HFF-Myc (cell line): ENCODE measurements at regions not wholly inside any gene's neighbourhood (a gene's known extent, or its start where the extent isn't known, plus 50 kb on each side); places are given as distances from the start of the nearest gene placed in this dataset.

ENCODE experiments used
- DNase-seq: peaks from one replicate; pipeline ENCODE4 v3.0.0-alpha.2; 2011; ENCODE audit warnings: low read depth; ENCODE audit errors: extremely low read depth
- H3K4me3 ChIP-seq: replicated peaks from 2 replicates; pipeline ENCODE4 v1.5.1; 2011; ENCODE audit warnings: low read depth, mild to moderate bottlenecking, control low read depth, low read length
- TF ChIP-seq, protein P1 (sequence below): IDR thresholded peaks from 2 replicates; pipeline ENCODE4 v1.5.1; 2012; ENCODE audit warnings: mild to moderate bottlenecking, low read depth, low read length, control low read depth; ENCODE audit errors: missing control alignments

DNA sequence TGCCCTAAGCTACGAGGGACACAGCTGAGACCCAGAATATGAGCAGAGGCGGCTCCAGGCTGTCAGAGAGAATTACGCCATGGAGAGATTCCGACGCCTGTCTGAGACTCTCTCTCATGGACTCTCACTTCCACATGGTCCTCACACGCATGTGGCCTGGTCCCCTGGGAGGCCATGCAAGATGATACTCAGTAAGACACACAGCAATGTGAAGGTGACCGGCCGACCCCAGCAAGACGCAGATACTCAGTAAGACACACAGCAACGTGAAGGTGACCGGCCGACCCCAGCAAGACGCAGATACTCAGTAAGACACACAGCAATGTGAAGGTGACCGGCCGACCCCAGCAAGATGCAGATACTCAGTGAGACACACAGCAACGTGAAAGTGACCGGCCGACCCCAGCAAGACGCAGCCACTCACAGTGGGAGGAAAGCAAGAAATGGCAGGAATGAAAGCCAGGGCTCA lies 400.8 kb upstream of the MYT1L start:
- no peak for DNase-seq
- no peak overlapping the region for H3K4me3 ChIP-seq
- TF ChIP-seq, protein P1, sequence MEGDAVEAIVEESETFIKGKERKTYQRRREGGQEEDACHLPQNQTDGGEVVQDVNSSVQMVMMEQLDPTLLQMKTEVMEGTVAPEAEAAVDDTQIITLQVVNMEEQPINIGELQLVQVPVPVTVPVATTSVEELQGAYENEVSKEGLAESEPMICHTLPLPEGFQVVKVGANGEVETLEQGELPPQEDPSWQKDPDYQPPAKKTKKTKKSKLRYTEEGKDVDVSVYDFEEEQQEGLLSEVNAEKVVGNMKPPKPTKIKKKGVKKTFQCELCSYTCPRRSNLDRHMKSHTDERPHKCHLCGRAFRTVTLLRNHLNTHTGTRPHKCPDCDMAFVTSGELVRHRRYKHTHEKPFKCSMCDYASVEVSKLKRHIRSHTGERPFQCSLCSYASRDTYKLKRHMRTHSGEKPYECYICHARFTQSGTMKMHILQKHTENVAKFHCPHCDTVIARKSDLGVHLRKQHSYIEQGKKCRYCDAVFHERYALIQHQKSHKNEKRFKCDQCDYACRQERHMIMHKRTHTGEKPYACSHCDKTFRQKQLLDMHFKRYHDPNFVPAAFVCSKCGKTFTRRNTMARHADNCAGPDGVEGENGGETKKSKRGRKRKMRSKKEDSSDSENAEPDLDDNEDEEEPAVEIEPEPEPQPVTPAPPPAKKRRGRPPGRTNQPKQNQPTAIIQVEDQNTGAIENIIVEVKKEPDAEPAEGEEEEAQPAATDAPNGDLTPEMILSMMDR: no peak

DNA sequence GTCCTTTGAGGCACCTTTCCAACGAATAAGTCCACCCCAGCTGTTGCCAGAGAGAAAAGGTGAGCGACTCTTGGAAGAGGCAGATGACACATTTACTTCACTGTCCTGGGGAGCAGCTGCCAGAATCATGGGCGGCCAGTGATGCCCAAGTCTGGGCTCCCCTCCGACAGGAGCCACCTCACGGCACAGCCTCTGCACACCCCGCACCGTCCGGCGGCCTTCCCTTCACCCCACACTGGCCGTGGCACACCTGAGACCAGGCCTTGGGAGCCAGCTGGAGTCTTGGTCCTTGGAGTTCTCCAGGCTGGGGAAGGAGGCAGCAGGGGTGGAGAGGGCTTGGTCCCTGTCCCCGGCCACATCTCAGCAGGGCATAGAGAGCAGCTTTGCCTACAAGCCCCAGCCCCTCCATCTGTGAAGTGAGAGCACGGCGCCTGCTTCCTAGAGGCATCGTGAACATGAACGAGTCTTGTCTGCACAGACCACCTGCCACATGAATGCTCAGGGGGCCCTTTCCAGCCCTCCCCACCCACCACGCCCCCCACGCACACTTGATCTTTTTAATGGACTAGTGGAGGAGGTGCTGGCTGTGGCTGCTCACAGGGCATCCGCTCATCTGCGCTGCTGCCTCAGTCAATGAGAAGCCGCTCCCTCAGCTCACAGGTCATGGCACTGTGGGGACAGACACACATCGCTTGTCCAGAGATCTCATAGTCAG lies 400.2 kb upstream of the MYT1L start:
- no peak for DNase-seq
- TF ChIP-seq, protein P1: no peak
- no peak overlapping the region for H3K4me3 ChIP-seq

DNA sequence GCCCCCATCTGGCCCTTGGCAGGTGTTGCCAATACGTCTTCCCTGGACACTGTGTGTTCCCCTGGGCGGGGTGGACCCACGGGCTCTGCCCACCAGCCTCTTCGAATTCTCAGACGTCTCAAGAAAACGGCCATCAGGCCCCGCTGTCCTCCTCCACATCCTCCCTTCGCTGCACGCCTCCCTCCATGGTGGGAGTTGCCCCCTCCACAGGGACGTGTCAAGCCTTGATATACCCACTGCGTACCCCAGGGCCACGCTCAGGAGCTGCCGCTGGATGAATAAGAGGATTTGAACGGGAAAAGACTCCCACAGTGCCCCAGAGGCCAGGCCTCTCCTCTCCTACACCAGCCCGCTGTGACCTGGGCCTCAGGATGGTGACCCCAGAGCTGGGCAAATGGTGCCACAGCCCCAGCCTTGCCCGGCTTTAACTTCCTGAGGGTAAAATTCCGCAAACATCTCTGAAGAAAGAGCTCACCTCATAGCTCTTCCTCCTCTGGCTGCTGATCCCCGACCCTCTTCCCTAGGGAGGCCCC lies 399.3 kb upstream of the MYT1L start:
- no peak overlapping the region for H3K4me3 ChIP-seq
- TF ChIP-seq, protein P1: no peak
- DNase-seq: no peak

DNA sequence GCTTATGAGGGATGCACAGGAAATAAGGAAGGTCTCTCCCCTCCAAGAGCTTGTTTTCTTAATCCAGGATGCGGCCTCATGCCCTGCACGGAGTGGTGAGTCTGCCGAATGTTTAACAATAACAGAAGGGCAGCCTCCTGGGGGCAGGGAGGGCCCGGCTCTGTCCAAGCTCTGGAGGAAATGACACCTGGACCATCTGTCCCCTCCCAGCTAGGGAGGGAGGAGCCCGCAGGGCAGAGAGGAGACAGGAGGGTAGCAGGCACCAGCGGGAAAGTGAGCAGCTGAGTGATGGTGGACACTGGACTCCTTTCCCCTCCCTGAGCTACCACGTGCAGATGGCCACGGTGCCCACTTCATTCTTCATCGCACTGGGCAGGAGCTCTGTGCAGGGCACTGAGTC lies 398.2 kb upstream of the MYT1L start:
- DNase-seq: no peak
- no peak overlapping the region for H3K4me3 ChIP-seq
- TF ChIP-seq, protein P1: no peak

DNA sequence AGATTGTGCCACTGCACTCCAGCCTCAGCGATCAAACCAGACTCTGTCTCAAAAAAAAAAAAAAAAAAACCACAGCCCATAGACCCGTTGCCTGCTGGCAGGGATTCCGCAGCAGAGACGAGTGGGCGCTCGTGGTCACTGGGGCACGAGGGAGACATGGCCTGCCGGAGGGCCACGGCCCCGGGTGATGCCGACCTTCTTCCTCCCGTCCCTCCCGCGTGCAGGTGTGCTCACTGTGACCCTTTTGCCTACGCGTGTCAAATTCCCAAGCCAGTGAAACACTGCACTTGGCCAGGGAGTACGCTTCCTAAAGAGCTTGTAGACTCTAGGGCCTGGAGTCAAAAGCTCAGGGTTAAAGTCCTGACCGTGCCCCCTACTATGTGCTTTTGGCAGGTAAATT lies 397.6 kb upstream of the MYT1L start:
- TF ChIP-seq, protein P1: no peak
- no peak overlapping the region for H3K4me3 ChIP-seq
- no peak for DNase-seq

DNA sequence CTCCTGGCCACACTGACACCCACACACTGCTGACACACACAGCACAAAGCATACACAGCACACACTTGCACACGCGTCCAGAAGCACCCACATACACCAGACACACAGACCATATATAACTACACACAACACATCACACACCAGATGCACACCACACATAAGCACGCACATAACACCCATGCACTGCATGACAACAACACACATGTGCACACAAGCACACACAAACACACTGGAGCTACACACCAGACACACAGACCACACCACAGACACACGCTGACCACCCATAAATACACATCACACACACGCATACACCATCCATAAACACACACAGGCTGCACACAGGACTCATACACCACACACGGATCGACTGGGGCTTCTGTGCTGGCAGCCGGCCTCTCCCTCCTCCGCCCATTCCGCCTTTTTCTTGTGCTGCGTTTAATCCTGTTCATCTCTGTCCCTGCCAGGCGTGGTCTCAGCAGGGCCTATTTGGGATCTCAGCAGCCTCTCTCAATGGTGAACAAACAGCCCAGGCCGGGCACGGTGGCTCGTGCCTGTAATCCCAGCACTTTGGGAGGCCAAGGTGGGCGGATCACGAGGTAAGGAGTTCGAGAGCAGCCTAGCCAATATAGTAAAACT lies 396.9 kb upstream of the MYT1L start:
- DNase-seq: no peak
- no peak overlapping the region for H3K4me3 ChIP-seq
- TF ChIP-seq, protein P1: no peak
